ENCODE measurements at regions not wholly inside any gene's neighbourhood (a gene's known extent, or its start where the extent isn't known, plus 50 kb on each side); places are given as distances from the start of the nearest gene placed in this dataset.

GRCh38 chr4:12146339-12146738 lies 717.6 kb upstream of the HS3ST1 start:
- H3K36me3 ChIP-seq, result no peaks in the 10 kb centered on the region
- no peak for ATAC-seq
- no peaks in the 10 kb centered on the region for H3K4me1 ChIP-seq
- no peak for TF ChIP-seq CTCF (IDR thresholded peaks at IDR 0.05)
- TF ChIP-seq POLR2A (IDR thresholded peaks at IDR 0.05), result no peak
- H3K27ac ChIP-seq, result no peak overlapping the region
- intact Hi-C loops (cut with DNase I), result no loop called here
- H3K4me3 ChIP-seq, result no peak overlapping the region
- H3K9me3 ChIP-seq, result peaks cover 0 to 4% (median 0%) of the 10 kb centered on the region in 4 donors
- no peaks in the 10 kb centered on the region for H3K27me3 ChIP-seq
- no peak for DNase-seq

GRCh38 chr4:12145768-12146167 lies 717.1 kb upstream of the HS3ST1 start:
- TF ChIP-seq CTCF (IDR thresholded peaks at IDR 0.05), result no peak
- no peak for TF ChIP-seq POLR2A (IDR thresholded peaks at IDR 0.05)
- Histone ChIP-seq H3K27ac (no peak overlapping the region), H3K27me3 (no peaks in the 10 kb centered on the region), H3K4me3 (no peak overlapping the region), H3K36me3 (no peaks in the 10 kb centered on the region), H3K4me1 (no peaks in the 10 kb centered on the region), H3K9me3 (peaks cover 0 to 3% (median 0%) of the 10 kb centered on the region in 4 donors)
- DNase-seq (no peak), ATAC-seq (no peak)
- 40% methylated on average over 1 of the region's 1 CpG for WGBS (ENCODE audit: insufficient coverage, low coverage, low lambda C conversion rate, missing lambda C conversion rate)
- intact Hi-C loops (cut with DNase I), result no loop called here

GRCh38 chr4:12145106-12145505 lies 716.4 kb upstream of the HS3ST1 start:
- DNase-seq, result no peak
- H3K9me3 ChIP-seq, result no peaks in the 10 kb centered on the region
- no peaks in the 10 kb centered on the region for H3K4me1 ChIP-seq
- TF ChIP-seq POLR2A (IDR thresholded peaks at IDR 0.05) (no peak), CTCF (IDR thresholded peaks at IDR 0.05) (no peak)
- H3K36me3 ChIP-seq, result no peaks in the 10 kb centered on the region
- H3K4me3 ChIP-seq, result no peak overlapping the region
- no peak for ATAC-seq
- intact Hi-C loops (cut with DNase I), result no loop called here
- no peak overlapping the region for H3K27ac ChIP-seq
- no peaks in the 10 kb centered on the region for H3K27me3 ChIP-seq
- 50% methylated on average over 2 of the region's 2 CpGs for WGBS (ENCODE audit: insufficient coverage, low coverage, low lambda C conversion rate, missing lambda C conversion rate)

GRCh38 chr4:12144051-12144450 lies 715.4 kb upstream of the HS3ST1 start:
- intact Hi-C loops (cut with DNase I), result no loop called here

More at GRCh38 chr4:12144051-12144450, 715.4 kb upstream of the HS3ST1 start:
- DNase-seq, result no peak
- no peaks in the 10 kb centered on the region for H3K4me1 ChIP-seq
- no peak for ATAC-seq
- TF ChIP-seq CTCF (IDR thresholded peaks at IDR 0.05) (no peak), POLR2A (IDR thresholded peaks at IDR 0.05) (no peak)
- no peaks in the 10 kb centered on the region for H3K27me3 ChIP-seq
- H3K4me3 ChIP-seq, result no peak overlapping the region
- WGBS (ENCODE audit: insufficient coverage, low coverage, low lambda C conversion rate, missing lambda C conversion rate), result 32% methylated on average over 2 of the region's 2 CpGs
- no peaks in the 10 kb centered on the region for H3K36me3 ChIP-seq
- H3K27ac ChIP-seq, result no peak overlapping the region
- no peaks in the 10 kb centered on the region for H3K9me3 ChIP-seq

Measured in right lobe of liver (tissue), 6 donors.